Endodermal cell (in vitro differentiated cells): ENCODE measurements at regions not wholly inside any gene's neighbourhood (a gene's known extent, or its start where the extent isn't known, plus 50 kb on each side); places are given as distances from the start of the nearest gene placed in this dataset.

Source experiments
- DNase-seq: peaks from one replicate; pipeline ENCODE4 v3.0.0-alpha.2; 2017
- H3K27ac ChIP-seq: 2 replicates; pipeline ENCODE4 v1.5.1; 2013; ENCODE audit warnings: mild to moderate bottlenecking, low read depth, low read length, moderate library complexity
- H3K27me3 ChIP-seq: 2 replicates; pipeline ENCODE4 v1.6.1; 2013; ENCODE audit warnings: mild to moderate bottlenecking, low read length, moderate library complexity; ENCODE audit not compliant: insufficient read depth, control insufficient read depth, poor library complexity, severe bottlenecking
- H3K36me3 ChIP-seq: 2 replicates; pipeline ENCODE4 v1.7.0; 2013; ENCODE audit warnings: mild to moderate bottlenecking, low read length, moderate library complexity; ENCODE audit not compliant: control insufficient read depth, insufficient read depth
- H3K4me1 ChIP-seq: one replicate; pipeline ENCODE4 v1.7.0; 2013; ENCODE audit warnings: low read length; ENCODE audit not compliant: control insufficient read depth, insufficient read depth
- H3K4me3 ChIP-seq: 2 replicates; pipeline ENCODE4 v1.5.1; 2013; ENCODE audit warnings: mild to moderate bottlenecking, low read length, moderate library complexity
- H3K9ac ChIP-seq: 2 replicates; pipeline ENCODE4 v1.6.1; 2013; ENCODE audit warnings: mild to moderate bottlenecking, low read length, moderate library complexity; ENCODE audit not compliant: poor library complexity, severe bottlenecking; ENCODE audit errors: extremely low read depth
- H3K9me3 ChIP-seq: 2 replicates; pipeline ENCODE4 v1.6.1; 2013; ENCODE audit warnings: mild to moderate bottlenecking, low read length, moderate library complexity; ENCODE audit not compliant: control insufficient read depth
- H3K27ac Mint-ChIP-seq: 2 replicates; pipeline ENCODE4 v1.8.0; 2020; ENCODE audit warnings: mixed read lengths
- H3K27me3 Mint-ChIP-seq: 2 replicates; pipeline ENCODE4 v1.8.0; 2021; ENCODE audit warnings: mild to moderate bottlenecking, mixed read lengths; ENCODE audit not compliant: insufficient read depth
- H3K36me3 Mint-ChIP-seq: 2 replicates; pipeline ENCODE4 v1.8.0; 2020; ENCODE audit warnings: low read depth, mixed read lengths
- H3K4me1 Mint-ChIP-seq: 2 replicates; pipeline ENCODE4 v1.8.0; 2020; ENCODE audit warnings: mixed read lengths
- H3K4me3 Mint-ChIP-seq: 2 replicates; pipeline ENCODE4 v1.8.0; 2020; ENCODE audit warnings: mild to moderate bottlenecking, moderate library complexity, mixed read lengths
- H3K9me3 Mint-ChIP-seq: 2 replicates; pipeline ENCODE4 v1.8.0; 2020; ENCODE audit warnings: mild to moderate bottlenecking, mixed read lengths
- WGBS, 2 experiments: methylation state at CpG; one replicate each; pipeline versions ENCODE4 v1.1.5 to v1.1.7; 2013; ENCODE audit warnings: missing lambda C conversion rate in 2 of 2, mixed read lengths in 1 of 2; ENCODE audit not compliant: insufficient coverage in 1 of 2, insufficient read length in 1 of 2; 5-methylcytosine and 5-hydroxymethylcytosine counted together
- TF ChIP-seq, protein P1 (sequence below): fragments of 200-600 bp; sonication (generic); conservative IDR thresholded peaks from 2 replicates; pipeline ENCODE4 v1.5.0; 2021; ENCODE audit warnings: antibody characterized with exemption, mild to moderate bottlenecking

DNA sequence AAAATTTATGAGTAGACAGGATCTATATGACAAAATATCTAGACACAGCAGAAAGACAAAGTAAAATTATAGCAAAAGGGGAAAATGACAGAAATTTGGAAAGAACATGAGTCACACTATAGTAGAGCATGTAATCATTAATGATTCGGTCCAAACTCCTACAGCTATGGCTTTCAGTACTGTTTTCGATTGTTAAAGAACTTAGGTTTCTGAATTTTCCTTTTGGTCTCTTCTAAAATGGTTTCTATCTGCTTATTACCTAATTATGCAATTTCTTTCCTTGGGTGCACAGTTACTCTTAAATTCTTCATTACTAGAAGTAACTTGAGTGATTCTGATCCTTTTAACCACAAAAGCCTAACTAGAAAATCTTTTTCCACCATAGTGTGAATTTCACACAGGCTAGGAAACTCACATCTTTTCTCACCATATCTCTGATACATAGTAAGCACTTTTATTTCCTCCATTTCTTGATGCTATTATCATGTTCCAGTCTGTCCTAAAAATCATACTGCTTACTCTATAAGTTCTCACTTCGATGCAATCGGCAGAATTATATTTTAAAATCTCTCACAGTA, 1101.4 kb downstream of the PCDH9 start:
- Histone ChIP-seq H3K4me1 (no peaks in the 10 kb centered on the region), H3K27ac (no peak overlapping the region), H3K9me3 (no peaks in the 10 kb centered on the region), H3K4me3 (no peak overlapping the region), H3K9ac (no peak overlapping the region), H3K36me3 (no peaks in the 10 kb centered on the region), H3K27me3 (no peaks in the 10 kb centered on the region)
- 87 to 100% methylated on average over 2 to 4 of the region's 4 CpGs for WGBS, 2 experiments
- Mint-ChIP-seq H3K4me3 (no peak overlapping the region), H3K36me3 (no peaks in the 10 kb centered on the region), H3K27me3 (no peaks in the 10 kb centered on the region), H3K9me3 (no peaks in the 10 kb centered on the region), H3K4me1 (no peaks in the 10 kb centered on the region), H3K27ac (no peak overlapping the region)
- DNase-seq: no peak
- TF ChIP-seq, protein P1, sequence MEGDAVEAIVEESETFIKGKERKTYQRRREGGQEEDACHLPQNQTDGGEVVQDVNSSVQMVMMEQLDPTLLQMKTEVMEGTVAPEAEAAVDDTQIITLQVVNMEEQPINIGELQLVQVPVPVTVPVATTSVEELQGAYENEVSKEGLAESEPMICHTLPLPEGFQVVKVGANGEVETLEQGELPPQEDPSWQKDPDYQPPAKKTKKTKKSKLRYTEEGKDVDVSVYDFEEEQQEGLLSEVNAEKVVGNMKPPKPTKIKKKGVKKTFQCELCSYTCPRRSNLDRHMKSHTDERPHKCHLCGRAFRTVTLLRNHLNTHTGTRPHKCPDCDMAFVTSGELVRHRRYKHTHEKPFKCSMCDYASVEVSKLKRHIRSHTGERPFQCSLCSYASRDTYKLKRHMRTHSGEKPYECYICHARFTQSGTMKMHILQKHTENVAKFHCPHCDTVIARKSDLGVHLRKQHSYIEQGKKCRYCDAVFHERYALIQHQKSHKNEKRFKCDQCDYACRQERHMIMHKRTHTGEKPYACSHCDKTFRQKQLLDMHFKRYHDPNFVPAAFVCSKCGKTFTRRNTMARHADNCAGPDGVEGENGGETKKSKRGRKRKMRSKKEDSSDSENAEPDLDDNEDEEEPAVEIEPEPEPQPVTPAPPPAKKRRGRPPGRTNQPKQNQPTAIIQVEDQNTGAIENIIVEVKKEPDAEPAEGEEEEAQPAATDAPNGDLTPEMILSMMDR: no peak

DNA sequence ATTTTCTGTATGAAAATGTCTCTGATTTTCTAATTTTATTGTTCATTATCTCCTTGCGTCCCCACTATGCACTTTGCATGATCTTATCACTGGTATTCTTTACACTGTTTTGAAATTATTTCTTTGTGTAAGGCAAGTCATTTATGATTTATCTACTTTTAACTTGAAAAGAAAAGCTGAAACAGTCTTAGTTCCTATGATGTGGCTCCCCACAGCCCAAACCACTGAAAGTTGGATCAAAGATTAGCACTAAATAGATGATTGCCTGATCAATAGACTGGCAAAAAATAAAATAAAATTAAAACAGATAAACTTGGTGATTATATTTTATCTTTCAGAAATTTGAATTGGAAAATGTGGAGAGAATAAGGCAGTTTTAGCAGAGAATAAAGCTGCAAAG, 1101.9 kb downstream of the PCDH9 start:
- Mint-ChIP-seq H3K9me3 (no peaks in the 10 kb centered on the region), H3K4me3 (no peak overlapping the region)
- WGBS, 2 experiments: 100% methylated on average over 1 of the region's 1 CpG; no CpG with 5 or more reads in 1 of the 2 experiments

DNA sequence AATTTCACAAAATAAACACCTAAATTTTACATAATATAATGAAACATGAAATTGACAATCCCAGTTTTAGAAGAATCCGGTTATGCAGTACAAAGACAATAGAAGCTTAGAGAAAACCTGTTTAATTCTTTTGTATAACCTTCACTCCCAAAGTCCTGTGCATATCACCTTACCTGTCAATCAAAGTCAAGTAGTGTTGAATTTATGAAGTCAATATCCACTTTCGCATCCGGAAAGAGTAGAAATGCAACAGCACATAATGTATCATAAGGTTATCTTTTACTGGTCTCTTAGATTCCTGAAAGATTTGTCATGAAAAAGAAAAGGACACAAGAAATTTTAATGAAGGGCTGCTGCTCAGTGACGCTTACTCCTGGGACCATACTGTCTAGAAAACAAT, 1112.6 kb downstream of the PCDH9 start:
- no peaks in the 10 kb centered on the region for H3K27me3 Mint-ChIP-seq
- no peaks in the 10 kb centered on the region for H3K36me3 Mint-ChIP-seq
- 96 to 100% methylated on average over 2 to 4 of the region's 4 CpGs for WGBS, 2 experiments
- no peak overlapping the region for H3K4me3 Mint-ChIP-seq
- Histone ChIP-seq H3K27me3 (no peaks in the 10 kb centered on the region), H3K9me3 (no peaks in the 10 kb centered on the region), H3K36me3 (no peaks in the 10 kb centered on the region), H3K9ac (no peak overlapping the region), H3K4me3 (no peak overlapping the region), H3K27ac (no peak overlapping the region), H3K4me1 (no peaks in the 10 kb centered on the region)
- TF ChIP-seq, protein P1: no peak
- DNase-seq: no peak
- H3K4me1 Mint-ChIP-seq: no peaks in the 10 kb centered on the region
- H3K9me3 Mint-ChIP-seq: no peaks in the 10 kb centered on the region
- no peak overlapping the region for H3K27ac Mint-ChIP-seq

More for the DNA sequence above, 1101.9 kb downstream of the PCDH9 start:
- TF ChIP-seq, protein P1: no peak
- Mint-ChIP-seq H3K4me1 (no peaks in the 10 kb centered on the region), H3K36me3 (no peaks in the 10 kb centered on the region), H3K27me3 (no peaks in the 10 kb centered on the region), H3K27ac (no peak overlapping the region)
- no peak overlapping the region for H3K4me3 ChIP-seq
- no peaks in the 10 kb centered on the region for H3K36me3 ChIP-seq
- DNase-seq: no peak
- no peaks in the 10 kb centered on the region for H3K27me3 ChIP-seq
- H3K9me3 ChIP-seq: no peaks in the 10 kb centered on the region
- no peaks in the 10 kb centered on the region for H3K4me1 ChIP-seq
- H3K27ac ChIP-seq: no peak overlapping the region
- H3K9ac ChIP-seq: no peak overlapping the region
